HG03060 (cell line): ENCODE measurements at regions not wholly inside any gene's neighbourhood (a gene's known extent, or its start where the extent isn't known, plus 50 kb on each side); places are given as distances from the start of the nearest gene placed in this dataset.
A peak's percentile ranks its signal among the peaks of the same experiment; 100 is the strongest.
"Not testable (repeated sequence)": the region's sequence is repeated elsewhere in the genome, so short reads cannot be mapped to it uniquely, and the experiment has no call there.

Source experiments
- ATAC-seq: cut with Tn5 transposase; IDR thresholded peaks from one replicate; pipeline ENCODE4 v1.9.1; 2021; ENCODE audit warnings: low read depth, moderate number of reproducible peaks; ENCODE audit not compliant: unreplicated experiment

DNA sequence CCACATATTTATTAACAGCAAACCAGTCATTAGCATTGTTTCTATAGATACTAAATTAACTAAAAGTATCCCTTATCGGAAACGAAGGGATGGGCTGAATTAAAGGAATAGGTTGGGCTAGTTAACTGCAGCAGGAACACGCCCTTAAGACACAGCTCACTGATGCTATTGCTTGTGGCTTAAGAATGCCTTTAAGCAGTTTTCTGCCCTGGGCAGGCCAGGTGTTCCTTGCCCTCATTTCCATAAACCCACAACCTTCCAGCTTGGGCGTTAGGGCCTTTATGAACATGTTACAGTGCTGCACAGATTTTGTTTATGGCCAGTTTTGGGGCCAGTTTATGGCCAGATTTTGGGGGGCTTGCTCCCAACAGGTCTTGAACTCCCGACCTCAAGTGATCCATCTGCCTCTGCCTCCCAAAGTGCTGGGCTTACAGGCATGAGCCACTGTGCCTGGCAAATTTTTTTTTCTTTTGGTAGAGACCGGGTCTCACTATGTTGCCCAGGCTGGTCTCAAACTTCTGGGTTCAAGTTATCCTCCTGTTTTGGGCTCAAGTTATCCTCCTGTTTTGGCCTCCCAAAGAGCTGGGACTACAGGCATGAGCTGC, 90.1 kb upstream of the GRIN2A start:
- ATAC-seq, result not testable (repeated sequence)

DNA sequence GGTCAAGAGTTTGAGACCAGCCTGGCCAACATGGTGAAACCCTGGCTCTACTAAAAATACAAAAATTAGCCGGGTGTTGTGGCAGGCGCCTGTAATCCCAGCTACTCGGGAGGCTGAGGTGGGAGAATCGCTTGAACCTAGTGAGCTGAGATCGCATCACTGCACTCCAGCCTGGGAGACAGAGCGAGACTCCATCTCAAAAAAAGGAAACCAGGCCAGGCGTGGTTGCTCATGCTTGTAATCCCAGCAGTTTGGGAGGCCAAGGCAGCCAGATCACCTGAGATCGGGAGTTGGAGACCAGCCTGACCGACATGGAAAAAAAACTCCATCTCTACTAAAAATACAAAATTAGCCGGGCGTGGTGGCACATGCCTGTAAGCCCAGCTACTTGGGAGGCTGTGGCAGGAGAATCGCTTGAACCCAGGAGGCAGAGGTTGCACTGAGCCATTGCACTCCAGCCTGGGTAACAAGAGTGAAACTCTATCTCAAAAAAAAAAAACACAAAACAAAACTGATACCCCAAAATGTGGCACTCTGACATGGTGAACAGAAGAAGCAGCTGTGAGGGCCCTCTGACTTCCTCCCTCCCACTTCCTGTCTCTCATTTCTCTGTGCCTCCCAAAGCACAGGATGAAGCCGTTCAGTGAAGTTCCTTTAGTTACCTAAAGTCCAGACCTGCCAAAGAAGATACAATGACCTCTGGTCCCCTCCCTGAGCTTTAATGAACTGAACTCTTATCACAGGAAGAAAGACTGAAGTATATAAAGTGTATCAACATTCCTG, 93.2 kb upstream of the GRIN2A start:
- ATAC-seq, result peak; percentile 77

DNA sequence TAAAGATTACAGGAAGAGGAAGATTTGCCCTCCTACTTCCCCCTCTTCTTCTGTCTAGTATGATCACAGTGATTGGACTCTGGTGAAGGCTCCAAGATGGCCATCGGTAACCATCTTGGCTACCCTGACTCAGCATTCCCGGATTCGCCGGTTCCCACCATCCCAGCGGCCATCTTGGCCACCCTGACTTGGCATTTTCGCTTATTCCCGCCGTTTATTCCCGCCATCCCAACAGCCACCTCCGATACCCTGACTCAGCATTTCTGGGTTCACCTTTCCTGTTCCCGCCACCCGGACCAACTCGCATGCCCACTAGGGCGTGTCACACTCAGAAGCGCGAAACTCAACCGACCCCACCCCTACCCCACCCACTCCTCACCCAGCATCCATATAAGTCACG, 95.4 kb upstream of the GRIN2A start:
- no peak for ATAC-seq

DNA sequence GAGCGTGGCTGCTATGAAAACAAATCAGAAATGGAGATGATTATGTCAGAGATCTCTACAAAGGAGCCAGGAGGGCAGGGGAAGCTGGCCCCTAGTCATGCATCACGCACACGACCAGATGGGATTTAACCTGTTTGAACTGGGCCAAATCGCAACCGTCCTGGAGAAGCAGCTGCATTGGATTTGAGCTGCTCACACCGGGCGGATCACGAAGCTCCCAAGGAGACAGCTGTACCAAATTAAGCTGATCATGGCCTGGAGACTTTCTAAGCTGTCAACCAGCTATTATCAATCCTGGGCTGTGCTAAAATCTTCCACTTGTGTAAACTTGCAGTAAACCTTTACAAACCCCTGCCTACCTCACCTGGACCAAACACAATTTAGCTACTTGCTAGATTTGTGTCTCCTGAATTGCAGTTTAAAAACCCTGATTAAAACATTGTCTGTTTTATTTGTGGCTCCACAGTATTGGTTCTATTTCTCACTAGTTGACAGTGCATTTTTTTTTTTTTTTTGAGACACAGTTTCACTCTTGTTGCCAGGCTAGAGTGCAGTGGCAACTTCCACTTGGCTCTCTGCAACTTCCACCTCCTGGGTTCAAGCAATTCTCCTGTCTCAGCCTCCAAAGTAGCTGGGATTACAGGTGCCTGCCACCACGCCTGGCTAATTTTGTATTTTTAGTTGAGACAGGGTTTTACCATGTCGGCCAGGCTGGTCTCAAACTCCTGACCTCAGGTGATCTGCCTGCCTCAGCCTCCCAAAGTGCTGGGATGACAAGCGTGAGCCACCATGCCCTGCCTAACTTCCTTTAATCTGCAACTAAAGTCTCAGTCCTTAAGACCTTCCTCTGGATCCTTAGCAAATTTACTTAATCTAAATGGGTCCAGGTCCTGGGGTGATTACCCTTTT, 98.3 kb upstream of the GRIN2A start:
- no peak for ATAC-seq

DNA sequence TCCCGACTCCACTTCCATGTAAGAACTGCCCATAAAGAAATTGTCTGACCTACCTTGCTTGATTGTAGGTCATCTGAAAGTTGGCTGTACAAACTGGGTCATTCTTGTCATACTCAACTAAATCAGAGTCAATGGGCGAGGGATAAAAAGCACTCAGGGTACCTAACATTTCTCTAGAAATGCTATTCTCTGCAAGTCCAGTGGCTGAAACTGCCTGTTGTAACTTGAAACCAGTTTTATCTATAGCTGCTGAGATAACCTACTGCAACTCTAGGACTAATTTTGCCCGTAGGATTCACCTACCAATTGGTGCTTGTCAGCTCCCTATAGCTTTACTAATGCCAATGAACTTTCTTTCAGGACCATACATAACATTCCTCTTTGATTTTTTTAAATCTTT, 100.1 kb upstream of the GRIN2A start:
- ATAC-seq, result no peak

DNA sequence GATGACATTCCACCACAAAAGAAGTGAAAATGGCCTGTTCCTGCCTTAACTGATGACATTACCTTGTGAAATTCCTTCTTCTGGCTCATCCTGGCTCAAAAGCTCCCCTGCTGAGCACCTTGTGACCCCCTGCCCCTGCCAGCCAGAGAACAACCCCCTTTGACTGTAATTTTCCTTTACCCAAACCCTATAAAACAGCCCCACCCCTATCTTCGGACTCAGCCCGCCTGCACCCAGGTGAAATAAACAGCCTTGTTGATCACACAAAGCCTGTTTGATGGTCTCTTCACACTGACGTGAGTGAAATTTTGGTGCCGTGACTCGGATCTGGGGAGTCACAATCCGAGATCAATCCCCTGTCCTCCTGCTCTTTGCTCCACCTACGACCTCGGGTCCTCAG, 101.0 kb upstream of the GRIN2A start:
- not testable (repeated sequence) for ATAC-seq

DNA sequence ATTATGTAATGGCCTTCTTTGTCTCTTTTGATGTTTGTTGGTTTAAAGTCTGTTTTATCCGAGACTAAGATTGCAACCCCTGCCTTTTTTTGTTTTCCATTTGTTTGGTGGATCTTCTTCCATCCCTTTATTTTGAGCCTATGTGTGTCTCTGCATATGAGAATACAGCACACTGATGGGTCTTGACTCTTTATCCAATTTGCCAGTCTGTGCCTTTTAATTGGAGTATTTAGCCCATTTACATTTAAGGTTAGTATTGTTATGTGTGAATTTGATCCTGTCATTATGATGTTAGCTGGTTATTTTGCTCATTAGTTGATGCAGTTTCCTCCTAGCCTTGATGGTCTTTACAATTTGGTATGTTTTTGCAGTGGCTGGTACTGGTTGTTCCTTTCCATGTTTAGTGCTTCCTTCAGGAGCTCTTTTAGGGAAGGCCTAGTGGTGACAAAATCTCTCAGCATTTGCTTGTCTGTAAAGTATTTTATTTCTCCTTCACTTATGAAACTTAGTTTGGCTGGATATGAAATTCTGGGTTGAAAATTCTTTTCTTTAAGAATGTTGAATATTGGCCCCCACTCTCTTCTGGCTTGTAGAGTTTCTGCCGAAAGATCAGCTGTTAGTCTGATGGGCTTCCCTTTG, 95.3 kb upstream of the ATF7IP2 start:
- not testable (repeated sequence) for ATAC-seq

DNA sequence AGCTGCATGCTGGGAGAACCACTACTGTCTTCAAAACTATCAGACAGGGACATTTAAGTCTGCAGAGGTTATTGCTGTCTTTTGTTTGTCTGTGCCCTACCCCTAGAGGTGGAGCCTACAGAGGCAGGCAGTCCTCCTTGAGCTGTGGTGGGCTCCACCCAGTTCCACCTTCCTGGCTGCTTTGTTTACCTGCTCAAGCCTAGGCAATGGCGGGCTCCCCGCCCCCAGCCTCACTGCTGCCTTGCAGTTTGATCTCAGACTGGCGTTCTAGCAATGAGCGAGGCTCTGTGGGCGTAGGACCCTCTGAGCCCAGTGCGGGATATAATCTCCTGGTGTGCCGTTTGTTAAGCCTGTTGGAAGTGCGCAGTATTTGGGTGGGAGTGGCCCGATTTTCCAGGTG, 93.7 kb upstream of the ATF7IP2 start:
- not testable (repeated sequence) for ATAC-seq

DNA sequence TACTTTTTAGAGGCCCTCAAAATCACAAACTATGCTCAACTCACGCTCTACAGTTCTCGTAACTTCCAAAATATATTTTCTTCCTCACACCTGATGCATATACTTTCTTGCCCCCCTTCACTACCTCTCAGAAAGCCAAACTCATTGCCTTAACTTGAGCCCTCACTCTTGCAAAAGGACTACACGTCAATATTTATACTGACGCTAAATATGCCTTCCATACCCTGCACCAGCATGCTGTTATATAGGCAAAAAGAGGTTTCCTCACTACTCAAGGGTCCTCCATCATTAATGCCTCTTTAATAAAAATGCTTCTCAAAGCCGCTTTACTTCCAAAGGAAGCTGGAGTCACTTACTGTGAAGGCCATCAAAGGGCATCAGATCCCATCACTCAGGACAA, 92.9 kb upstream of the ATF7IP2 start:
- ATAC-seq, result not testable (repeated sequence)

DNA sequence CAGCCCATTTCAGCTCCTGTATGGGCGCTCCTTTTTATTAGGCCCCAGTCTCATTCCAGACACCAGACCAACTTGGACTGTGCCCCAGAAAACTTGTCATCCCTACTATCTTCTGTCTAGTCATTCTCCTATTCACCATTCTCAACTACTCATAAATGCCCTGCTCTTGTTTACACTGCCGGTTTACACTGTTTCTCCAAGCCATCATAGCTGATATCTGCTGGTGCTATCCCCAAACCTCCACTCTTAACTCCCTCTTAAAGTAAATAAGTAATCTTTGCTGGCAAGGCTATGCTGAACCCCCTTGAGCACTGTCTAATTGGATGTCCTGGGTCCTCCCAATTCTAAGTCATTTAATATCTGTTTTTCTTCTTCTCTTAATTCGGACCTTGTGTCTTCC, 91.7 kb upstream of the ATF7IP2 start:
- not testable (repeated sequence) for ATAC-seq

DNA sequence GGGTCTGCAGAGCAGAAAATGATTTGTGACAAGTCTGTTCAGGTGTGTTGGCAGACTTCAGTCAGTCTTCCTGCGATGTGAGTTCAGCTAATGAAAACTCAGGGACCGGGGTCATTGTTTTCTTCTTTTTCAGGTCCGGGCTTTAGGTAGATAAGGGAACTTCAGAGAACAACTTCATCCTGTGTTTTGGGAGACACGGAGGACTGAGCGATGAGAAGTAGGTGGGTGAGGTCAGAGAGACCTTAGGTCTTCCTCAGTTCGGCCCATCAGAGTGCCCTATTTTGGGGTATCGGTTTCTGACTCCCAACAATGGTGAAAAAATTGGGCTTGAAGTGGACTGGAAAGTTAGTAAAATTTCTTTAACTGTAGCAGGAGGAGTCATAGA, 88.9 kb upstream of the ATF7IP2 start:
- no peak for ATAC-seq

DNA sequence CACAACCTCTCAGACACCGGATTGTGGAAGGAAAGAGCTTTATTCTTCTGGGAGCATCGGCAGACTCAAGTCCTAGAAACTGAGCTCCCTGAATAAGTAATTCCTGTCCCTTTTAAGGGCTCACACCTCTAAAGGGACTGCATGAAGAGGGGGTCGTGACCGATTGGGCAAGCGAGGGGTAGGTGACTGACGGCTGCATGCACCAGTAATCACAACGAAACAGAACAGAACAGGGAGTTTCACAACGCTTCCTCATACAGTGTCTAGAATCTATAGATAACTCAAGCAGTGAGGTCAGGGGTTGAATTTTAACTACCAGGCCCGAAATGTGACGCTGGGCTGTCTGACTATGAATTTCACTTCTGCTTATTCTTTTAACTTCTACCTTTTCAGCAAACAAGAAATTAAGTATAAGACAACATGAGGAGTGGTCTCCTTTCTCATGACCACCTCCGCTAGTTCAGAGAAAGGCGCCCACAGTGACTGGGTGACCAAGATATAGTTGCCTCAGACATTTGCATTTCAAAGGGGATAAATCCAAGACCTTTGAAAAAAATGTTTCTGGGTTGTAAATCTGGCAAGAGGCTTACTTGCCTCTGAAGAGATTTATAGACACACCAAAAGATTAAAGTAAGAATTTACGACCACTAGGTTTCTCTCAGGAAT, 88.4 kb upstream of the ATF7IP2 start:
- ATAC-seq, result peak; percentile 94

DNA sequence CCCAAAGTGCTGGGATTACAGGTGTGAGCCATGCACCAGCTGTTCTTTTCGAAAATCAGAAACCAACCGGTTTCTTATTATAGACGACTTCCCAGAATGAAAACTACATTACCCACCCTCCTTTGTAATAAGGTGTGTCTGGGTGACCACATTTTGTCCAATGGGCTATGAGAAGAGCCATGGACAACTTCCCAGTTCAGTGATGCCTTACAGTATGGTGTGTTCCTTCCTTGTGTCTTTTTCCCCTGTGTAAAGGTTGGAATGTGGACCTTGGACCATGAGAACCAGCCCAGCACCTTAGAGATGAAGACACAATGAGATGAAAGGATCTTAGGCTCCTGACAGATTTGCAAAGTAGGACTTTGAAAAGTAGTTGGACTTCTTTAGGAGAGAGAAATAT, 85.0 kb upstream of the ATF7IP2 start:
- ATAC-seq, result no peak

DNA sequence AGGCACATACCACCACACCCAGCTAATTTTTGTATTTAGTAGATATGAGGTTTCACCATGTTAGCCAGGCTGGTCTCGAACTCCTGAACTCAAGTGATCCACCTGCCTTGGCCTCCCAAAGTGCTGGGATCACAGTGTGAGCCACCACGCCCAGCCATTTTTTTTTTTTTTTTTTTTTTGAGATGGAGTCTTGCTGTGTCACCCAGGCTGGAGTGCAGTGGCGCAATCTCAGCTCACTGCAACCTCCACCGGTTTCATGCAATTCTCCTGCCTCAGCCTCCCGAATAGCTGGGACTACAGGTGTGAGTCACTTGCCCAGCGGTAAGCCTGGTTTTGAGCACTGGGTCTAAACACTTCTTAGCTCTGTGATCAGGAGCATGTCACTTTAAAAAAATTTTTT, 84.3 kb upstream of the ATF7IP2 start:
- ATAC-seq, result not testable (repeated sequence)

DNA sequence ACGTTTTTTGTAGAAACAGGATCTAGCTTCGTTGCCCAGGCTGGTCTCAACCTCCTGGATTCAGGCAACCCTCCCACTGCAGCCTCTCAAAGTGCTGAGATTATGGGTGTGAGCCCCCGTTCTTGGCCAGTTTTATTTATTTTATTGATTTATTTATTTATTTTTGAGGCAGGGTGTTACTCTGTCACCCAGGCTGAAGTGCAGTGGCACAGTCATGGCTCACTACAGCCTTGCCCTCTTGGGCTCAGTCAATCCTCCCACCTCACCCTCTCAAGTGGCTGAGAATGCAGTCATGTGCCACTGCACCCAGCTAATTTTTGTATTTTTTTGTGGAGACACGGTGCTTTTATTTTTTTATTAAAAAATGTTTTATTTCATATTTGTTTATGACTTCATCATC, 79.9 kb upstream of the ATF7IP2 start:
- no peak for ATAC-seq

DNA sequence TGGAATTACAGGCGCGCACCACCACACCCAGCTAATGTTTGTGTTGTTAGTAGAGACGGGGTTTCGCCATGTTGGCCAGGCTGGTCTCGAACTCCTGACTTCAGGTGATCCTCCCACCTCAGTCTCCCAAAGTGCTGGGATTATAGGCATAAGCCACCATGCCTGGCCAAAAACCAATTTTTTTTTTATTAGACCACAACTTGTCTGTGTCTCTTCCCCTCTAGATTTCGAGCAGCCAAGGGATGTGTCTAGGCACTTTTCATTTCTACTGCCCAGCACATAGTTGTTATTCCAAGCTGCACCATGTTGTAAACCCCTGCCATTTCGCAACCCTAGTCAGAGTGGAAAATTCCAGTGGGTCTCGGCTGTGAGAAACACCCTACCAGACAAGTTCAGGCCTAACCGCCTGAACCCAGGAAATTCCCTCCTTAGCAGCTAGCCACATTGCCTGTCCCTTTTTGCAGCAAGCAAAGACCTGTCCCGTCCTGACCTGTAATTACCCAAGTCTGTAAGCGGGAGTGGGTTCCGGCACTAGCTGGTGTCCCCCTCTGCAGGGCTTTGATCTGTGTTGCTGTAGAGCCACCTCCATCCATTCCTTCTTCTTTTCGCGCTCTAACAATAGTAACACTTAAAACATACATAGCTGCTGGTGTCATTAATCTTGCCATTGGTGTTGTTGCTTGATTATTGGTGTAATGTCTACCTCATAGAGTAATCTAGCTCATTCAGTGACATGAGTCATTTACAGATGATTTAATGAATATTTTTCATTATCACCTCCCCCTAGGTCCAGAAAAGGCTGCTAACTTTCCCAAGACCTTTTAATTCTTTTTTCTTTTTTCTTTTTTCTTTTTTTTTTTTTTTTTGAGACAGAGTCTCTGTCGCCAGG, 77.3 kb upstream of the ATF7IP2 start:
- no peak for ATAC-seq

DNA sequence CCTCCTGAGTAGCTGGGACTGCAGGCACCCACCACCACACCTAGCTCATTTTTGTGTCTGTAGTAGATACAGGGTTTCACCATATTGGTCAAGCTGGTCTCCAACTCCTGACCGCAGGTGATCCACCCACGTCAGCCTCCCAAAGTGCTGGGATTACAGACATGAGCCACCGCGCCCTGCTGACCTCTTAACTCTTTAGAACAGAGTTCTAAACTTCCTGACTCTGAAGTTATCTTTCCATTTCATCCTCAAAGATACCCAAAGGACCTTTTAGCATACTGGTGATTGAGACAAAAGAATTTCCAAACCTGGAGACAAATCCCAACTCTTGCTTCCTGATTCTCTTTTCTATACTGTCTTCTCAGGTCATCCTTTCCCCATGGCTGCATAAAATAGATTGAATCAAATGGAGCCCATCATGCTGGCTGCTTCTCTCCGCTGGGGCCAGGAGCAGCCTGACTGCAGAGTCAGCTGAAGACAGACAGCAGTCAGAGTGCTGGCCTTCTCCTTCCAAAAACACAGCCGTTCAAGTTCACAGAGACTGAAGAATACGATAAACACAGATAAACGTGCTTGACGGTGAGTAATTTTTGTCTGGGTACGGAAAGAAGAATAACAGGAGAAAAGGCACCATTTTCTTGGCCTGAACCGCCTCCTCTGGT, 76.5 kb upstream of the ATF7IP2 start:
- no peak for ATAC-seq

DNA sequence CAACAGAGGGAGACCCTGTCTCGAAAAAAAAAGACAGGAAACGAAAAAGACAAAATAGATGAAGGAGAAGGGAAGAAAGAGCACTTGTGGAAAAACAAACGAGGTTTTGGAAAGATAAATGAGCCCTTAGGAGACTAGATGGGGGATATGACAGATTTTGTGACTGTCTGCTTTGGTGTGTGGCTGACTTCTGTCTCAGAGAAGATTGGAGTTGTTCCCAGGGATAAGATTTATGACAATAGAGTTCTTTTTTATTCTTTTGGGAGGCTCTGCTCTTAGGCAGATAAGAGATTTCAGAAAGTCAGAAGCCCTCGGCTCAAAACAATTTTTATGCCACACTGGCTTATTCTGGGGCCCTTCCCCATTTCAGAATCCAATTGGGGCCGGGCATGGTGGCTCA, 73.9 kb upstream of the ATF7IP2 start:
- no peak for ATAC-seq
